ENCODE measurements at regions not wholly inside any gene's neighbourhood (a gene's known extent, or its start where the extent isn't known, plus 50 kb on each side); places are given as distances from the start of the nearest gene placed in this dataset.

DNA sequence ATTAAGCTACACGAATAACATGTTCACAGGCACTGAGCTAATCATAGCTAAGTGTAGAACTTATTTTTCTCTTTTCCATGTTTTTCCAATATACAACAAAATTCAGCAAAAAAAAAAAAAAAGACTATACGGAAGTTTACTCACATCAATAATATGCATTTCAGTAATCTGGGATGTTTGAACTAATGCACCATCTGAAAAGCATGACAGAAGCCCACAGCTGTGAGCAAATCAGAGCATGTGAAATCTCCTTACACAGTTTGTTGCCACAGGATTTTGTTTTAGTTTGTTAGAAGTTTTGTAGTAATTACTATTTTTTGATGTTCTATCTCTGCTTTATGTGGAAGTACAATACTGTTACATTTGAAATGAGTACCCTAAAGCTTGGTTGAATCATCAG is 1051.7 kb downstream of the TTLL7 start:
- DNase-seq (ENCODE audit: low read depth, low spot score), result no peak
- in situ Hi-C loops (cut with MboI), result no loop called here
- H3K9me3 ChIP-seq (replicated peaks; ENCODE audit: control insufficient read depth, insufficient read depth, low read length), result no peaks in the 10 kb centered on the region
- H2AFZ ChIP-seq (ENCODE audit: control insufficient read depth, low read depth, low read length), result no peak overlapping the region
- intact Hi-C loops (cut with micrococcal nuclease; ENCODE audit: unreplicated experiment), result no loop called here
- FAIRE-seq, result no peak
- TF ChIP-seq HDGF (IDR thresholded peaks at IDR 0.05) (no peak), BRCA1 (IDR thresholded peaks at IDR 0.05; ENCODE audit: low read depth, low read length) (no peak), BHLHE40 (IDR thresholded peaks at IDR 0.05; ENCODE audit: borderline replicate concordance in 1 of 2, low read depth in 2 of 2, low read length in 1 of 2) (no peak), SP1 (IDR thresholded peaks at IDR 0.05; ENCODE audit: low read depth, low read length) (no peak), KAT2A (conservative IDR thresholded peaks at IDR 0.05; ENCODE audit: control insufficient read depth, low read depth, low read length) (no peak), SMAD5 (IDR thresholded peaks at IDR 0.05; ENCODE audit: low read depth) (no peak), NR2C2 (IDR thresholded peaks at IDR 0.05; ENCODE audit: borderline replicate concordance, control insufficient read depth, insufficient read length, low read depth) (no peak), ZNF384 (IDR thresholded peaks at IDR 0.05; ENCODE audit: borderline replicate concordance, low read depth, low read length) (no peak), SIX5 (IDR thresholded peaks at IDR 0.05; ENCODE audit: low read depth, low read length, severe bottlenecking) (no peak), CHD1 (IDR thresholded peaks at IDR 0.05; ENCODE audit: low read depth, low read length) (no peak), SIN3A (IDR thresholded peaks at IDR 0.05; ENCODE audit: low read depth, low read length) (no peak)
- TF ChIP-seq, protein P1, sequence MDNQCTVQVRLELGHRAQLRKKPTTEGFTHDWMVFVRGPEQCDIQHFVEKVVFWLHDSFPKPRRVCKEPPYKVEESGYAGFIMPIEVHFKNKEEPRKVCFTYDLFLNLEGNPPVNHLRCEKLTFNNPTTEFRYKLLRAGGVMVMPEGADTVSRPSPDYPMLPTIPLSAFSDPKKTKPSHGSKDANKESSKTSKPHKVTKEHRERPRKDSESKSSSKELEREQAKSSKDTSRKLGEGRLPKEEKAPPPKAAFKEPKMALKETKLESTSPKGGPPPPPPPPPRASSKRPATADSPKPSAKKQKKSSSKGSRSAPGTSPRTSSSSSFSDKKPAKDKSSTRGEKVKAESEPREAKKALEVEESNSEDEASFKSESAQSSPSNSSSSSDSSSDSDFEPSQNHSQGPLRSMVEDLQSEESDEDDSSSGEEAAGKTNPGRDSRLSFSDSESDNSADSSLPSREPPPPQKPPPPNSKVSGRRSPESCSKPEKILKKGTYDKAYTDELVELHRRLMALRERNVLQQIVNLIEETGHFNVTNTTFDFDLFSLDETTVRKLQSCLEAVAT (IDR thresholded peaks at IDR 0.05), result no peak
- ChIA-PET CTCF (interaction anchor here (0.6 kb wide), 1 partner anchor 586 kb away, joined by 3 read pairs; no protein-coding TSS in a partner anchor), RAD21 (ENCODE audit: unreplicated experiment) (no interaction called here), POLR2A (no interaction called here), SMC1A (ENCODE audit: uncharacterized antibody, unreplicated experiment) (interaction anchor here (0.6 kb wide), 1 partner anchor 893 kb away, joined by 3 read pairs; no protein-coding TSS in a partner anchor)
- H3K4me3 ChIP-seq, result no peak overlapping the region
- H3K27ac ChIP-seq (ENCODE audit: control insufficient read depth, insufficient read depth), result no peak overlapping the region
- ATAC-seq, result no peak
- H3K27me3 ChIP-seq (replicated peaks in 1 of 2; ENCODE audit: control insufficient read depth in 2 of 2, insufficient read depth in 2 of 2, low read length in 1 of 2), result no peaks in the 10 kb centered on the region
- no TSS peak for BruUV-seq (replicated peaks)
- H3K36me3 ChIP-seq (ENCODE audit: control insufficient read depth in 2 of 2, insufficient read depth in 2 of 2, low read length in 1 of 2), result no peaks in the 10 kb centered on the region
- H3K4me2 ChIP-seq (ENCODE audit: control insufficient read depth, insufficient read depth), result no peak overlapping the region
- H3K4me1 ChIP-seq (ENCODE audit: control insufficient read depth, insufficient read depth, low read length), result no peaks in the 10 kb centered on the region
- 39% methylated on average over 2 of the region's 2 CpGs for WGBS (ENCODE audit: insufficient coverage, insufficient replicate concordance, low lambda C conversion rate, missing lambda C conversion rate)
- no peak overlapping the region for H3K9ac ChIP-seq (ENCODE audit: control insufficient read depth, insufficient read depth, low read length)
- H4K20me1 ChIP-seq (ENCODE audit: control insufficient read depth, insufficient read depth), result no peaks in the 10 kb centered on the region
- no peaks in the 10 kb centered on the region for H3K79me2 ChIP-seq (ENCODE audit: control insufficient read depth, insufficient read depth, low read length)
